GM21390 (cell line): ENCODE measurements at regions not wholly inside any gene's neighbourhood (a gene's known extent, or its start where the extent isn't known, plus 50 kb on each side); places are given as distances from the start of the nearest gene placed in this dataset.

Experiments
- ATAC-seq: cut with Tn5 transposase; IDR thresholded peaks from one replicate; pipeline ENCODE4 v1.9.1; 2021; ENCODE audit not compliant: unreplicated experiment

- no peak for ATAC-seq
These were observed 132.9 kb downstream of the SLITRK6 start for GRCh38 chr13:85666356-85666755.

- ATAC-seq, result no peak
These were observed 133.9 kb downstream of the SLITRK6 start for GRCh38 chr13:85665286-85665685.

GRCh38 chr13:85663856-85664255 is 135.4 kb downstream of the SLITRK6 start:
- ATAC-seq, result no peak

GRCh38 chr13:85662186-85662585 is 137.0 kb downstream of the SLITRK6 start:
- ATAC-seq, result no peak

- ATAC-seq, result no peak
These were observed 137.5 kb downstream of the SLITRK6 start for GRCh38 chr13:85661675-85662074.

GRCh38 chr13:85659493-85659892 is 139.7 kb downstream of the SLITRK6 start:
- no peak for ATAC-seq

GRCh38 chr13:85657942-85658341 is 141.3 kb downstream of the SLITRK6 start:
- no peak for ATAC-seq

GRCh38 chr13:85655040-85655439 is 144.2 kb downstream of the SLITRK6 start:
- ATAC-seq, result no peak

GRCh38 chr13:85654227-85654626 is 145.0 kb downstream of the SLITRK6 start:
- no peak for ATAC-seq

GRCh38 chr13:85653681-85654080 is 145.5 kb downstream of the SLITRK6 start:
- ATAC-seq, result no peak

GRCh38 chr13:85652491-85652890 is 146.7 kb downstream of the SLITRK6 start:
- no peak for ATAC-seq

GRCh38 chr13:85651440-85651839 is 147.8 kb downstream of the SLITRK6 start:
- ATAC-seq, result no peak

- ATAC-seq, result no peak
These were observed 148.6 kb downstream of the SLITRK6 start for GRCh38 chr13:85650613-85651012.

GRCh38 chr13:85640727-85641126 is 158.5 kb downstream of the SLITRK6 start:
- no peak for ATAC-seq

- no peak for ATAC-seq
These were observed 160.3 kb downstream of the SLITRK6 start for GRCh38 chr13:85638815-85639393.

GRCh38 chr13:85638265-85638664 is 161.0 kb downstream of the SLITRK6 start:
- ATAC-seq, result no peak

- ATAC-seq, result no peak
These were observed 166.6 kb downstream of the SLITRK6 start for GRCh38 chr13:85632526-85633195.

GRCh38 chr13:85631801-85632200 is 167.4 kb downstream of the SLITRK6 start:
- ATAC-seq, result no peak

- ATAC-seq, result no peak
These were observed 172.6 kb downstream of the SLITRK6 start for GRCh38 chr13:85626603-85627002.

GRCh38 chr13:85619321-85619720 is 179.9 kb downstream of the SLITRK6 start:
- no peak for ATAC-seq

- ATAC-seq, result no peak
These were observed 180.7 kb downstream of the SLITRK6 start for GRCh38 chr13:85618521-85618920.

- ATAC-seq, result no peak
These were observed 182.9 kb downstream of the SLITRK6 start for GRCh38 chr13:85616275-85616674.

- no peak for ATAC-seq
These were observed 184.2 kb downstream of the SLITRK6 start for GRCh38 chr13:85615031-85615430.
